Chondrocyte (in vitro differentiated cells): ENCODE measurements at regions not wholly inside any gene's neighbourhood (a gene's known extent, or its start where the extent isn't known, plus 50 kb on each side); places are given as distances from the start of the nearest gene placed in this dataset.
"Not testable (repeated sequence)": the region's sequence is repeated elsewhere in the genome, so short reads cannot be mapped to it uniquely, and the experiment has no call there.

ENCODE experiments used
- DNase-seq: peaks from one replicate; pipeline ENCODE4 v3.0.0; 2021; ENCODE audit warnings: mixed read lengths, low spot score
- H3K27ac Mint-ChIP-seq: one replicate; pipeline ENCODE4 v1.8.0; 2021; ENCODE audit warnings: mild to moderate bottlenecking, moderate library complexity, mixed read lengths; ENCODE audit not compliant: unreplicated experiment
- H3K27me3 Mint-ChIP-seq: 2 replicates; pipeline ENCODE4 v1.8.0; 2021; ENCODE audit warnings: low read depth, mixed read lengths
- H3K36me3 Mint-ChIP-seq: 2 replicates; pipeline ENCODE4 v1.8.0; 2021; ENCODE audit warnings: low read depth, mixed read lengths
- H3K4me1 Mint-ChIP-seq: 2 replicates; pipeline ENCODE4 v1.8.0; 2021; ENCODE audit warnings: low read depth, mild to moderate bottlenecking, mixed read lengths
- H3K4me3 Mint-ChIP-seq: one replicate; pipeline ENCODE4 v1.8.0; 2021; ENCODE audit warnings: mild to moderate bottlenecking, moderate library complexity, mixed read lengths; ENCODE audit not compliant: unreplicated experiment
- H3K9me3 Mint-ChIP-seq: 2 replicates; pipeline ENCODE4 v1.8.0; 2021; ENCODE audit warnings: low read depth, mixed read lengths
- CTCF ChIP-seq: fragments of 200-600 bp; sonication (generic); IDR thresholded peaks from 2 replicates; pipeline ENCODE4 v1.5.0; 2021; ENCODE audit warnings: antibody characterized with exemption, mild to moderate bottlenecking, moderate library complexity

GRCh38 chr7:101727184-101727583, 90.2 kb upstream of the CUX1 start:
- Mint-ChIP-seq H3K27ac (no peak overlapping the region), H3K9me3 (peaks cover 6% of the 10 kb centered on the region), H3K4me1 (no peaks in the 10 kb centered on the region), H3K27me3 (peaks cover 12% of the 10 kb centered on the region), H3K36me3 (peaks cover 4% of the 10 kb centered on the region), H3K4me3 (no peak overlapping the region)
- no peak for TF ChIP-seq CTCF
- DNase-seq, result no peak

GRCh38 chr7:101728128-101728527, 89.3 kb upstream of the CUX1 start:
- no peaks in the 10 kb centered on the region for H3K4me1 Mint-ChIP-seq
- TF ChIP-seq CTCF, result no peak
- DNase-seq, result no peak
- no peak overlapping the region for H3K27ac Mint-ChIP-seq
- H3K4me3 Mint-ChIP-seq, result no peak overlapping the region
- peaks cover 12% of the 10 kb centered on the region for H3K27me3 Mint-ChIP-seq
- H3K9me3 Mint-ChIP-seq, result peaks cover 6% of the 10 kb centered on the region
- peaks cover 4% of the 10 kb centered on the region for H3K36me3 Mint-ChIP-seq

GRCh38 chr7:101728873-101729240, 88.6 kb upstream of the CUX1 start:
- DNase-seq, H3K4me1 Mint-ChIP-seq, H3K27ac Mint-ChIP-seq, H3K4me3 Mint-ChIP-seq, H3K9me3 Mint-ChIP-seq, H3K36me3 Mint-ChIP-seq: not testable (repeated sequence)
- H3K27me3 Mint-ChIP-seq, result peaks cover 12% of the 10 kb centered on the region

GRCh38 chr7:101729241-101729883, 88.1 kb upstream of the CUX1 start:
- H3K4me3 Mint-ChIP-seq, result no peak overlapping the region
- no peaks in the 10 kb centered on the region for H3K36me3 Mint-ChIP-seq
- no peak overlapping the region for H3K27ac Mint-ChIP-seq
- no peak for DNase-seq
- peaks cover 12% of the 10 kb centered on the region for H3K27me3 Mint-ChIP-seq
- no peak for TF ChIP-seq CTCF
- H3K4me1 Mint-ChIP-seq, result peaks cover 10% of the 10 kb centered on the region
- no peaks in the 10 kb centered on the region for H3K9me3 Mint-ChIP-seq

GRCh38 chr7:101731502-101732084, 85.8 kb upstream of the CUX1 start:
- DNase-seq, result no peak
- Mint-ChIP-seq H3K4me3 (no peak overlapping the region), H3K27ac (no peak overlapping the region), H3K27me3 (peaks cover 12% of the 10 kb centered on the region), H3K36me3 (no peaks in the 10 kb centered on the region), H3K9me3 (no peaks in the 10 kb centered on the region), H3K4me1 (peaks cover 10% of the 10 kb centered on the region)
- TF ChIP-seq CTCF, result no peak
